ENCODE measurements at regions not wholly inside any gene's neighbourhood (a gene's known extent, or its start where the extent isn't known, plus 50 kb on each side); places are given as distances from the start of the nearest gene placed in this dataset.
"Not testable (repeated sequence)": the region's sequence is repeated elsewhere in the genome, so short reads cannot be mapped to it uniquely, and the experiment has no call there.

DNA sequence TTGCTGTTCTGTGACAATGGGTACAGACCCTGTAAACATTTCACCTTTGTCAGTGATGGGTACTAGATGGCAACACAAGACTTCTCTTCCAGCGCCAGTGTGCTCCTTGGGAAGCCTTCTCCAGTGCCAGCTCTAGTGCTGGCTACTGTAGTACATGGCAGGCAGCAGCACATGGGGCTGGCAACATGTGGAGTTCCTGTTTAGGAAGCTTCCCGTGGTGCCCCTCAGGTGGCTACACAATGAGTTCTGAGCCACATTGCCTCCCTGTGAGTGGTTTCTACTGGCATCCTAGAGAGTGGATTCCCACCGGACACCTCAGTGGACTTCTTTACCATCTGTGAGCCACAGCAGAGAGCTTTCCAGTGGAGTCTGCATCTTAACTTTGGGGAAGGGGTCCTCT is 302.1 kb downstream of the CYRIA start:
- no peak for DNase-seq (ENCODE audit: low spot score)

DNA sequence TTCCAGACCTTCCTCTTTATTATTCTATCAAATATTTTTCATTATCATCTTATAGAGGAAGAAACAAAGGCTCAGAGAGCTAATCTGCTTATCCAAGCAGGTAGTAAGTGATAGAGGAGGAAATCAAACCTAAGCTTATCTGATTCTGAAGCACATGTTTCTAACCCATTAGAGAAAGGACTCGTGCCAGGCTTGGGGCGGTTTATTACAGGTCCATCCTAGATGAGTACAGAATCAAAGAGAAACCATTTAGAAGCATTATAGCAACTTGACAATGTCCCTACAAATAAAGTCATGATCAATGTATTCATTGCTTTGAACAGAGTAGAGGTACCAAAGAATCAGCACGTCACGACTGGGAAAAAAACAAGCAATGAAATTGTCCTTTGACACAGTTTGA is 303.0 kb downstream of the CYRIA start:
- no peak for DNase-seq (ENCODE audit: low spot score)

DNA sequence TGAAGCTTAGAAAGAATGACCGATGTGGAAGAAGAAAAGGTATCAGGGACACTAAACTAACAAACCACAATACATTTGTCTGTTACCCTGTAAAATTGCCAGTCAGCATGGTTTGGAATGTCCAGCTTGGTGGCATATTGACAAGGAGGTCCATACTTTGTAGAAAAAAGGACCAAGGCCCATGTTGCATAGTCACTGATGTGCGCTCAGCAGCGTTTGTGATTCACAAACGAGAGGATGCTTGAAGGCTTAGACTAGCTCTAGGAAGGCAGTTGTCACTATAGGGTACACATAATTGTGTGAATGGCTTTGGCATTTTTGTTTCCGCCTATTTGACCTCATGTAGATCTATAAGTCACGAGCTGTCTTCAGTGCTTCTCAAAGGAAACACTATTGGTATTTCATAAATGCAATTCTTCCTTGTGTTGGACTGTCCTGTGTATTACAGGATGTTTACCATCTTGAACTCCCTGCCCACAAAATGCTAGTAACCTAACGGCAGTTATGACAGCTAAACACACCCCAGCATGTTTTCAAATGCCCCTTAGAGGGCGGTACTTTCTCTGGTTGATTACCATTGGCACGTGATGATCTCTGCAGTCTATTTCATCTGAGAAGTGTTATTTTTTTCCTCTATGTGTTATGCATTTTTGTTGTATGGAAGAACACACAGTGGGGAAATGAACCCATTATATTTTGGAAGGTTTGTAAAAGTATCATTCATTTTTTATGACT is 304.2 kb downstream of the CYRIA start:
- no peak for DNase-seq (ENCODE audit: low spot score)

DNA sequence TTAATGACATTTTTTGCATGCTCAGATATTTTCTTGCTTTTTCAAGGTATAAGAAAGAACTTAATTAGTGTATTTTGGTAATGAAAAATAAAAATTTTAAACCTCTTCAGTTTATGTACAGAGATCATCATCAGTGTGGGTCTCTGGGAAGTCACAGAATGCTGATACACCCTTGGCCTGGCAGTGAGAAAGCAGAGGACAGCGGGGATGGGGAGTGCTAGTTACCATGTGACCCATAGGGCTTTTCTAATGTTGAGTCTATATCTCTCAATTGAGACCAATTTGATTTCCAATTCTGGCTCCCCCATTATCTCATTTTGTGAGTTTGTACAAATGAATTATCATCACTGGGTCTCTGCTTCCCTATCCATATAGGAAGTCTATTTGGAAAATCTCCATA is 305.7 kb downstream of the CYRIA start:
- DNase-seq (ENCODE audit: low spot score): no peak

DNA sequence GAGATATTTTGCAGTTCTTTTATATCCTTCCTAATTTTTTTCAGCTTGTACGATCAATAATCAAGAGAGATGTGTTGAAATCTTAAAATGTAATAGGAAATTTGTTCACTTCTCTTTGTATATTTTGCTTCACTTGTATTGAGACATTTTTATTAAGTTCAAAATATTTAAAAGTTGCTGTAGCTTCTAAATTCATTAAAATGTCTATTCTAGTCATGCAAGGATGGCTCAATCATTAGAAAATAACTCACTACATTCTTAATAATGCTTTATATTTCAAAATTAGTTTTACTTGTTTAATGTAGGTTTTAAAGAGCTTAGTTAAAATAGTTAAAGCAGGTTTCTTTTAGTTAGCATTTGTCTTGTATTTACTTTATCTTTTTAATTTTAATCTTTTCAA is 308.4 kb downstream of the CYRIA start:
- no peak for DNase-seq (ENCODE audit: low spot score)

DNA sequence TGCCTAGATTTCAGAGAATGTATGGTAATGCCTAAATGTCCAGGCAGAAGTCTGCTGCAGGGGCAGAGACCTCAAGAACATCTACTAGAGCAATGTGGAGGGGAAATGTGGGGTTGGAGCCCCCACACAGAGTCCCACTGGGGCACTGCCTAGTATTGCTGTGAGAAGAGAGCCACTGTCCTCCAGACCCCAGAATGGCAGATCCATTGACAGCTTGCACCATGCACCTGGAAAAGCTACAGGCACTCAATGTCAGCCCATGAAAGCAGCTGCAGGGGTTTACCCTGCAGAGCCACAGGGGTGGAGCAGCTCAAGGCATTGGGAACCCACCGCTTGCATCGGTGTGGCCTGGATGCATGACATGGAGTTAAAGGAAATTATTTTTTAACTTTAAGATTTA is 314.1 kb downstream of the CYRIA start:
- DNase-seq (ENCODE audit: low spot score): no peak

DNA sequence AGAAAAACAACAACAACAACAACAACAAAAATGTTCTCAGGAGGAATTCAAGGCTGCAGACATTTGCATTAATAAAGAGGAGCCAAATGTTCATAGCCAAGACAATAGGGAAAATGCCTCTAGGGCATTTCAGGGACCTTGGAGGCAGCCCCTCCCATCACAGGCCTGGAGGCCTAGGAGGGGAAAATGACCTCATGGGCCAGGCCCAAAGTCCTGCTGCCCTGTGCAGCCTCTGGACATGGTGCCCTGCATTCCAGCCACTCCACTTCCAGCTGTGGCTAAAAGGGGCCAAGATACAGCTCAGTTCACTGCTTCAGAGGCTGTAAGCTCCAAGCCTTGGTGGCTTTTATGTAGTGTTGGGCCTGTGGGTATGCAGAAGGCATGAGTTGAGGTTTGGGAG is 314.5 kb downstream of the CYRIA start:
- no peak for DNase-seq (ENCODE audit: low spot score)

DNA sequence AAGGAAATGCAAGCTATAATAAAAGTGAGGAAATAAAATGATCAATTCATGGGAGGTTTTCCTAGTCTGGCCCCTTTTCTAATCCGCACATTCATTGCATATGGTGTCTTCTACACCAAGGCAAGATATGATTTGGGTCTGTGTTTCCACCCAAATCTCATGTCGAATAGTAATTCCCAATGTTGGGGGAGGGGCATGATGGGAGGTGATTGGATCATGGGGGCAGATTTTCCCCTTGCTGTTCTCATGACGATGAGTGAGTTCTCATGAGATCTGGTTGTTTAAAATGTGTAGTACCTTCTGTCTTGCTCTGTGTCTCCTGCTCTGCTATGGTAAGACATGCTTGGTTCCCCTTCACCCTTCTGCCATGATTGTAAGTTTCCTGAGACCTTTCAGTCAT is 315.4 kb downstream of the CYRIA start:
- DNase-seq (ENCODE audit: low spot score): no peak

DNA sequence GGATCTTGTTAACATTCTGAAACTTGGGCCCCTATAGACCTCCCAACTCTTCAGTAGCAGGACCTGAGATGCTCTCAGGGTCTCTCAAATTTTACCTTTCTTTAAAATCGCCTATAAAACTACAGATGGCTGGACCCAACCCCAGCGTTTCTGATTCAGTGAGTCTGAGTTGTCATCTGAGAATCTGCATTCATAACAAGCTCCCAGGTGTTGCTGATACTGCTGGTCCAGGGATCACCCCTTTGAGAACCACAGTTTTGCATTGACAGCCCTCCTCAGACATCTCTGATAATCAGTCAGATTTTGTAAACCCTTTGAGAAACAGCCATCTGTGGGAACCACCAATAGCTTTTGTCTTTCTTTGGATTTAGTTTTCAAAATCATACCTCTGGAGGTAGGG is 315.8 kb downstream of the CYRIA start:
- no peak for DNase-seq (ENCODE audit: low spot score)

DNA sequence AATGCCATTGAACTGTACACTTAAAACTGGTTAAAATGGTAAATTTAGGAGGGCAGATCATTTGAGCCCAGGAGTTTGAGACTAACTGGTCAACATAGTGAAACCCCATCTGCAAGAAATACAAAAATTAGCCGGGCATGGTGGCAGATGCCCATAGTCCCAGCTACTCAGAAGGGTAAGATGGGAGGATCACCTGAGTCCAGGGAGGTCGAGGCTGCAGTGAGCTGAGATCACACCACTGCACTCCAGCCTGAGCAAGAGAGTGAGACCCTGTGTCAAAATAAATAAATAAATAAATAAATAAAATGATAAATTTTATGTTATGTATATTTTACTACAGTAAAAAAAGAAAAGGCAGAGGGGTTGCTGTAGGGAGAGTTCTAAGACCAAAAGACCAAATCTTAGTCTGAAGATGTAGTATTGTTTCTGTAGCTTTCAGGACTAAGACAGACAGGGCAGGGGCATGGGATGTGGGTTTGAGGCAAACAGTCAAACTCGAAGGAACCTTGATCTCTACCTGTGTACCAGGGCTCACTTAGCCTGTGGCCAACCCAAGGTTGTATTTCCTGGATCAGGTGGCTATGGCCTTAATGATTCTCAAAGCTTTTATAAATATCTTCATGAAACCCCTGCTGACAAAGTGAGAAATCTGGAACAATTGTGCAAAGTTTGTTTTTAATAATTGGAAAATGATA is 316.7 kb downstream of the CYRIA start:
- DNase-seq (ENCODE audit: low spot score): no peak

DNA sequence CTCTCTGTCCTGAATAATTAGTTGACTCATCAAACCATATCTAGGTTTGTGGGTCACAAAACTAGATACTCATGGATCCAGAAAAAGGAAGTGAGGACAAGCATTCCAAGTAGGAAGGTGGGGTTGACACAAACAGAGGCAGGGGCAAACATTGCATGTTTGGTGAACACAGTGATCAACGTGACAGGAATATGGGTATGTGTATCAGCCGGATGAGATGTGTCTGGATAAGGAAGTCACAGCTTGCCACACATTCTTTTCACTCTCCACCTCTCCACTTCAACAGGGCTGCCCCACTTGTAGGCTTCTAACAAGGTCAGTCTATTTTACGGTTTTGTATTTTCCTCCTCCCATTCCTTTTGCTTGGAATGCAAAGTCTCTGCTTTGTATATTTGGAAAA is 319.0 kb downstream of the CYRIA start:
- DNase-seq (ENCODE audit: low spot score): no peak

DNA sequence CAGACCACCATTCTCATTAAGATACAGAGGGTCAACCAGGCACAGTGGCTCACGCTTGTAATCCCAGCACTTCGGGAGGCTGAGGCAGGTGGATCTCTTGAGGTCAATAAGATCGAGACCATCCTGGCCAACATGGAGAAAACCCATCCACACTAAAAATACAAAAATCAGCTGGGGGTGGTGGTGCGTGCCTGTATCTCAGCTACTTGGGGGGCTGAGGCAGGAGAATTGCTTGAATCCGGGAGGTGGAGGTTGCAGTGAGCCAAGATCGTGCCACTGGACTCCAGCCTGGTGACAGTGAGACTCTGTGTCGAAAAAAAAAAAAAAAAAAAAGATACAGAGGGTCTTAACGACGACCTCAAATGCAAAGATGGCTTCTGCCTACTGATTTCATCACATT is 320.4 kb downstream of the CYRIA start:
- not testable (repeated sequence) for DNase-seq (ENCODE audit: low spot score)

DNA sequence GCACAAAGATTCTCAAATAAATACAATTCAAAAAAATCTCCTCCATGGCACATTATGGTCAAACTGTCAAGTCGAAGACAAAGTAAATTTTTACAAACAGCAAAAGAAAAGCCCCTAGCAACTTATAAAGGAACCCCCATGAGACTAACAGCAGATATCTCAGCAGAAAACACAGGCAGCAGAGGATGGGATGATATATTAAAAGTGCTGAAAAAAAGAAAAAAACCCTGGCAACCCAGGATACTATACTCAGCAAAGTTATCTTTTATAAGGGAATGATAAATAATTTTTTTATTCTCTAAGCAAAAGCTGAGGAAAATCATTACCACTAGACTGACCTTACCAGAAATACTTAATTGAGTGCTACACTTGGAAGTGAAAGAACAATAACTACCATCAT is 326.4 kb downstream of the CYRIA start:
- DNase-seq (ENCODE audit: low spot score): no peak

DNA sequence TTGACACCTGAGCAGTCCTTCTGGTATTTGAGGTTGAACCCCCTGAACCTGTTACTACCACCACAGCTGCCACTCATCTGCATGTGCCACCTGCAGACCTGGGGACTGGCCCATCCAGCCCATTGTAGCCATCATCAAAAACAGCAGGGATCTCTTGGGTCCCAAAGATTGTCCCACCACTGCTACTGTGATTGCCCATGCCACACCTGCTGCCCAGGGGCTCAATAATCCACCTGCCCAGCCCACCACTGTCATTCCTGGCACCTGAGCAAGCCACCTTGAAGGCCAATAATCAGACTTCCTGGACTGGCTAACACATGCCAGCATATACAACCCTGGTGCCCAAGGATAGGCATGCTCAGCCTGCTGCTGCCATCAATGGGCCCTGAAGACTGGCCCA is 327.6 kb downstream of the CYRIA start:
- DNase-seq (ENCODE audit: low spot score): no peak

DNA sequence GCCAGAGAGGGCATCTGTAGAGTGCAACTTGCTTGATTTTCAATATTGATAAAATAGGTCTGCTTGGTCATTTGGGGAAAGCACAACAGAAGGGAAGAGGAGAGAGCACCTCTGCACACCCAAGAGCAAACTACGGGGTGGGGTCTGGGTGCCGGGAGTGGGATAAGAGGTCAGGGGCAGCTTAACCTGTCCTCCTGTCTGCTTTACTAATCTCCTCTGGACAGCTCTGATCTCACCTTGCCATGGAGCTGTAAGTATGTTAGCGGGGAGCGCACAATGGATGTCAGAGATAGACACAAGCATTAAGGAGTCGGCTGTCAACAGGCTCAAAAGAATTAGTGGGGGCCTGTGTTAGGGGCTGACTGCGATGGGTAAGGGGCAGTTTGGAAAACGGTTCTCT is 328.7 kb downstream of the CYRIA start:
- DNase-seq (ENCODE audit: low spot score): no peak

DNA sequence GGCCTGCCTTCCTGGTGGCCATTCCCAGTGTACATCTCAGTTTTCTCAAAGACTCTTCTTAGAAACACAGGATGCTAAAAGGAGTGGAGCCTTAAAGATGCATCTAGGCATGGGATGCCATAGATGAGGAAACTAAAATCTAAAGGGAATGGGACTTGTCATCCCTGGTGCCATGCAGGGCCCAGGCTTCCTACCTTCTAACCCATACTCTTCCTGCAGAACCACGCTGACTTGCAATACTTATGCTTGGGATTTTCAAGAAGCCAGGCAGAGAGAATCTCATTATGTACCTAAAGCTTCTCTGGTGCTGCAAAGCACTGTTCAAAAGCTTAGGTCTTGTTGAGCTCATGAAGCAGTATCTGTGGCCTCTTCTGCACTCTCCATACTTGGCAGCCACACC is 329.1 kb downstream of the CYRIA start:
- DNase-seq (ENCODE audit: low spot score): no peak

DNA sequence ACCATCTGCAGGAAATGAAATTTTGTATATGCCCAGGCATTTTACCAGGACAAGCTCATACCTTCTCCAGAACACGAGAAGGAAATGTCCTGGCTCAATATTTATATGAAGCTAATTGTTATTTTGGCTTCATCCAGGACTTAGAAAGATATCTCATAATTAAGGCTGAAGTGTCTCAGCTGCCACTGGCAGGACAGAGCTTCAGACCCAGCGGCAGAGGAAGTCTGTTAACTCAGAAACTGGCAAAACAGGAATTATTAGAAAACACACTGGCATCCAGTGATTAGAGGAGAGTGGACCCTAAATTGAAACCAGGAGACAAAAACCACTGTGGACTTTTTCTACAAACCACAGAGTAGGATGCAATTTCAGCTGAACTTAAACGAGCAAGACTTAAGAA is 329.7 kb downstream of the CYRIA start:
- no peak for DNase-seq (ENCODE audit: low spot score)

DNA sequence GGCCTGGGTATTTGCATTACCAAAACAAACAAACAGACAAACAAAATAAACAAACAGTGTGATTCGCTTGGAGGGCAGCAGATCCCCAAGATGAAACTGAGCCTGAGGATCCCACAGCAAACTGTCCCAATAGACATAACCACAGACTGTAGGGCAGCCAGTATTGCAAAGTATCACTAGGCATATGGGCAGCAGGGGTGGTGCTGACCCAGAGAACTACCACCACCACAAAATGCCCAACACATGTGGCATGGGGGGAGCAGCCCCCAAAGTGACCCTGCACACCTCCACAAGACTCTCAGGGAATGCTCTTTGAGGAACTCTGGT is 330.1 kb downstream of the CYRIA start:
- DNase-seq (ENCODE audit: low spot score): no peak

DNA sequence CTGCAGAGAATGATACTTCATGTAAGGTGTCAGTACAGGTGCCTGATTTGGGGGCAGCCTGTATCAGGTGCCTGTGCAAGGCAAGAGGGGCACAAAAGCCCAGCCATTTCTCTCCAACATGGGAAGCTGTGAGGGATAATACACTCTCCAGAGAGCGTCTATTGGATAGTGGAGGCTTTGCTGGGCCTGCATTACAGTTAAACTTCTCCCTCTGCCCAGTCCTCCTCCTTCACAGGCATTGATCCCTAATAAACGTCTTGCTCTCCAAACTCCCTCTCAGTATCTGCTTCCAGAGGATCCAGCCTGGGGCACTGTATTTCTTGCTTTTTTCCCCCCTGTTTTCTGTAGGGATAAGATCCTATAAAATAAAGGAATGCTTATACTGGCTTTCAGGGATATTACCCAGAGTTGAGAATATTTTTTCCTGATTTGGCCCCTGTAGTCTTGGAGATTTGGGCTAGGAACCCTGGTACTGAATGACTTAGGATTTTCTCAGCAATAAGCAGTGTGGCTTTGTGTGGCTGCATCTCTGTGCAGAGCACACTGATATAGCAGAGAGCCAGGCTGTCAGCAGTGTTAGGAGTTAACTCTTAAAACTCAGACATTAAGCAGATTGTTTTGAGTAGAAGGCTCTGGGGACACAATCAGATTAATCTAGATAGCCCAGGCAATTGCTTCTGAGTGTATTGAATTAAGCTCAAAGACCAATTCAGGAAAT is 330.6 kb downstream of the CYRIA start:
- no peak for DNase-seq (ENCODE audit: low spot score)

DNA sequence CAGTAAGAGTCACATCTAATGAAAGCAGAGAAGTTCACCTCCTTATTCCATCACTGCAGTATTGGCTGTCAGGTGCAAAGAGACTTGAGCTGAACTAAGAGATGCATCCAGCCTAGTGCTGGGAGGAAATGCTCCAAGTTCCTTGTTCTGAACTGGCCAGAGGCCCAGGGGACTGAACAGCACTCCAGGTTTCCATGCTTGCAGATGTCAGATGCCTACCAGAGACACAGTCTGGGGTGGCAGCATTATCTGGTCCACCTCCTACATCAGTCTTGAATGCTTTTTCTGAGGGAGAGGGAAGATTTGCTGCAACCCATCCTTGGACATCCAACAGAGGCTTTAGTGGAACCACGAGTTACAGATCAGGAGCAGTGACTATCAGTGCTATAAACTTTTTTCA is 331.3 kb downstream of the CYRIA start:
- no peak for DNase-seq (ENCODE audit: low spot score)

DNA sequence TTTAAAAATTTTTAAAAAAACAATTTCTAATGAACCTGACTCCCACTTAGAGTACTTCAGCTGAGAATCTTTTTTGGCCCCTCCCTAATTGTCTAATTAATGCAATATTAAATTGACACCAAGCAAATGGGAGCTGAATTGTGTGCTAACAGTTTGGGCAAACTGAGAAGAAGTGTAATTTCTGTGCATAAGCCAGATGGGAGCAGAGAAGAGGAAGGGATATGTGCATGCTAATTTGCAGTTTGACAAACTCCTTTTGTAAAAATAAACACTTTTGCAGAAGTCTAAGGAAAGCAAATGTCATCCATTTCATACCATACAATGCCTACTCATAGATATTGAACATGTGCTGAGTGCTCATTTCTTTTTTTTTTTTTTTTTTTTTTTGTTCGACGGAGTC is 332.0 kb downstream of the CYRIA start:
- no peak for DNase-seq (ENCODE audit: low spot score)

DNA sequence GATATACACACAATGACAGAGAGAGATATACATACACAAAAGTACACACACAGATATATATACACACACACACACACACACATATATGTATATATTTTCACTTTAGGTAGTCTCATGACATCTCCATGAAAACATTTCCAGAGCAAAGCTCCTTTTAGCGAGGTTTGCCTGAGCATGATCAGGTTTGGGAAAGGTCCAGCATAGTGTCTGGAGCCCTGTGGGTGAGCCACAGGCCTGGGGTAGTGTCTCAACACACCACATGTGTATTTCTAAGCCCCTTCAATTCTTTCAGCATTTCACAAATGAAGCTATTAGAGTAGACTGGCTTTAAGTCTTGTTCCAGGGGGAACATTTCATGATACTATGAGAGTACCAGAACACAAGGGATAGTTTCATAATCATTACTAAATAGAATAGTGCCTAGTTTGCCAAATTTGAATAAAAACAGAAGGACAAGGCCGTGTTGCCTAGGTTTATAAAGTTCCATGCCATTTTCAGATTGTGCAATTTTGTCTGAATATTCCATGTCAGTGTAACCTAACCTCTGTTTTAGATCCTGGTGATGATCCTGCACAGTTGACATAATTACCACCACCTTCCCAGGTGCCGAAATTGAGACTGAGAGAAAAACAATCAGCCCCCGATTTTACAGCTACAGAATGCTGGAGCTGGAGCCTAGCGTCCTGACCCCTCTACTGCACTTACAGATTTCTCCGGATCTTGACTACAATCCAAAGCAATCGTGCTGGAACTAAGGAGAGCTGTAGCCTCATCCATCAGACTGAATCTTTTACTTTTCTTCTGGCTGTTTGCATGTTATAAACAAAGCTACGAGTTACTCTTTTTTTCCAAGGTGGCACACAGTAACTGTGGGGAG is 332.7 kb downstream of the CYRIA start:
- DNase-seq (ENCODE audit: low spot score): no peak

DNA sequence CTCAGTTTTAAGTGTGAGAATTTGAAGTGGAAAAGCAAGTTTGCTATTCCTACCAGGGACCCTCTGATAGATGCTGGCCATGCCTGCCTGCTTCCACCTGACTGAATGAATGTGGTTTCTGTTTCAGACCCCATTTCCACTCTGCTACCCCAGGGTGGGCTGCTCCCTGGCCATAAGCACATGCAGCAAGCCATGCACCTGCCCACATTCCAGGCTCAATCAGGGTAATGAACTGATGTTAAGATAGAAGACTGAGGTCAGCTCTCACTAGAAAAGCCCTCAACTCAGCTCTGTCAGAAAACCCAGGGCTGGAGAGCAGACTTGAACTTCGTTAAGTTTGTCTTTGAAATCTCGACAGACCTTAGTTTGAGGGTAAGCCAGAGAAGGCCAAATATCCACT is 333.9 kb downstream of the CYRIA start:
- no peak for DNase-seq (ENCODE audit: low spot score)

Data from HuH-7 (cell line).